Hypothalamus (tissue), 51 donors: ENCODE measurements at regions not wholly inside any gene's neighbourhood (a gene's known extent, or its start where the extent isn't known, plus 50 kb on each side); places are given as distances from the start of the nearest gene placed in this dataset.

Source experiments
- DNase-seq, 51 donors: peaks; one replicate each; lab custom pipeline; 2025; lab: John Stamatoyannopoulos, UW

DNA sequence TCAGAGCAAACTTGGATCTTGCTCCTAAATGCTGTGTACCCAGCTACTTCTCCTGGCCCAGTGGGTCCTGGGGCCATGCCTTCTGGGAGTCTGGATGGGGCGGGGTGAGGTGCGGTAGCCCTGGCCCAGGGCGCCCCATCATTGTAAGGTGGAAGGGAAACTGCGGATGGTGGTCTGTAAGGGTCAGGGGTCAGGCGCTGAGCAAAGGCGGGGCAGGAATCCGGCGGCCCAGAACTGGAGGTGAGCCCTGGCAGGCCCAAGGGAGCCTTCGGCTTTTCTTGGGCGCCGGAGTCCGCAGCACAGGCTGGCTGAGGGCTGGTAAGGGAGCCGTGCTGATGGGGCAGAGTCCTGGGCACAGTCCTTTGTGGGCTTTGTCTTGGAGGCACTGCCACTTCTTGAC, 66.5 kb upstream of the CTBP2 start:
- DNase-seq, result no peak

- no peak for DNase-seq
These were observed 65.6 kb upstream of the CTBP2 start for GRCh38 chr10:125226005-125226404.

GRCh38 chr10:125225051-125225450, 64.7 kb upstream of the CTBP2 start:
- DNase-seq, result no peak

DNA sequence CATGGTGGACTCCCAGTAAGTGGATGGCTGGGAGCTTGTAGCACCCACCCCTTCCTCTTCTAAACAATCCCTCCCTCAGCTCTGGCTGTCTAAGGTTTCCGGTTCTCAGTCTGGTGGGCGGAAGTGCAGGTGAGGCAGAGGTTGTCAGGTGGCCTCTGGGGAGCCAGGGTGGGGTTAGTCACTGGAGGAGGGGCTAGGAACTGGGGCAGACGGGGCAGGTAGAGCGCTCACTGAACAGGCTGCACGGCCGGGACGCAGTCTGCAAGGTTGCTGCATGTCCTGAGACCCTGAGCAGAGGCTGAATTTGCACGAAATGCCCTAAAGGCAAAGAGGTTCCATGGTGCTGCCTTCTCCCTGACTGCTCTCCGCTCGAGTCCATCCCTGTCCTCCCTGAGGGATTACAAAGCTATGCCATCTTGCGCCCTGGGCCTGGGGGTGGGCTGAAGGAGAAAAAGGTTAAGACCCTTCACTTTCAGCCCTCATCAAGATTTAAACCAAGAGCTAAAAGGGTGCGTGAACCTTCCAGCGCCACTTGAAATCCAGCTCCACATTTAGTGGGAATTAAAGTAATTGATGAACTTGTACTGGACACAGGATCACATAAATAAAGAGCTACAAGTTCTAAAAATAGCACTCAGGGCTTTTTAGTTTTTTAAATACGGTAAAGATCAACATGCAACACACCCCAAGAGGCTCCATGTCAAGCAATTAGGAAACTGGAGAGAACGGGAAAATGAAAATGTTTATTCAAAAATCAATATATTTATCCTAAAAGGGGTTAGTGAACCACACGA, 62.3 kb upstream of the CTBP2 start:
- DNase-seq, result no peak

- DNase-seq, result no peak
These were observed 61.4 kb upstream of the CTBP2 start for GRCh38 chr10:125221716-125222115.

DNA sequence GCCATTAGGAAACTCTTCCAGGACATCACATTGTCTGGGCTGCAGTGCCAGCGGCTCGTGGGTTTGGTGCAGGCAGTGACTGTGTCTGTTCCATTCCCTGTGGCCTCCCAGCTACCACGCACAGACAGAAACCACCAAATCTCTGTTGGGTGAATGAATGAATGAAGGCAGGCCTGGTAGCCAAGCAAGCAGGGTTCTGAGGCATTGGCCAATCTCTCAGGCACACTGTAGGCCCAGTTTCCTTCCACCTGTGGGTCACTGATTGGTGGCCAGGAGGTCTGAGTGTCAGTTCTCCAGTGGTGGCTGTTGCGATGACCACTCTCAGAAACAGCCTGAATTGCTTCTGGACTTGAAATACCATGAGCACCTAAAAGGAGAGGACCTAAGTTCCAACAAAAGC, 59.4 kb upstream of the CTBP2 start:
- no peak for DNase-seq

DNA sequence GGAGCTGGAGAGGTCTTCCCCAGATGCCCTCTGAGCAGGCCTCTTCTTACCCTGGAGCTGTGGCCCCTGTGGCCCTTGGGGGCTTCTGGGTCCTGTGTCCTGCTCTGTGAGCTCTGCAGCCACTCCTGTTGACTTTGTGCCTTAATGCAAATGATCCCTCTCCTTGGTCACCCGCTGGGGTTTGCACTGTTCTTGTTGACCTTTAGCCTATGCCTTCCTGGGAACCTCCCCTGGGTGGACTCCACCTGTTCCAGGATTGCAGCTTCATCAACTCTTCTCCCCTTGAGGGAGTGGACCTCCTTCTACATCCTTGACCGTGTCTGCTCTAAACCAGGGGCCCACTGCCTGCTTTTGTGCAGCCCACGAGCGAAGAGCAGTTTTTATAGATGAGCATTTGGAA, 58.6 kb upstream of the CTBP2 start:
- DNase-seq, result no peak

- DNase-seq, result no peak
These were observed 57.8 kb upstream of the CTBP2 start for GRCh38 chr10:125217990-125218675.

DNA sequence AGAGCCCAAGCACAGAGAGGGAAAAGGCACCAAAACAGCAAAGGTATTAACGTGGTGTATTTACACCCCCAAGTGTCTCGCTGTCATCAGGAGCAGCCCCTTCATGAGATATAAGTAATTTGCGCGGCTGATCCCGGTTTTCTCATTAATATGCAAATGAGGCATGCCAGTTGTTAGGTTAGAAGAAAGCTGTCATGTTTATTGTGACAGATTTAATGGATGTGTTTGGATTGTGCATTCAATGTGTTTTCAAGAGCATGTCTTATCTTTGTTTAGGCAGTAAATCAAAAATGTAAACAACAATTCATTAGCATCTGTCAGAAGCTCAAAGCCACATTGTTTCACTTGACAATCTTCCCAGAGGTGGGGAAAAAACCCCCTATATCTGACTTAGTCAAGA, 56.5 kb upstream of the CTBP2 start:
- no peak for DNase-seq

- no peak for DNase-seq
These were observed 55.9 kb upstream of the CTBP2 start for GRCh38 chr10:125216309-125216708.

DNA sequence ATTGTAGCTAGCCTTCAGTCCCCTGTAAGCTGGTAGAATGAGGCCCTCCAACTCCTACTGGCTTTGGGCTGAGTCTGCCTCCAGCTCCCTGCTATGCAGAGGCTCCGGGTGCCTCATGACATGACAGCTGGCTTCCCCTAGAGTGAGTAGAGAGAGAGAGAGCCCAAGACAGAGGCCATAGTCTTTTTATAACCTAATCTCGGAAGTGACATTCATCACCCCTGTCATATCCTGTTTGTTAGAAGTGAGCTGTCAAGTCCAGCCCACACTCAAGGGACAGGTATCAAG, 53.9 kb upstream of the CTBP2 start:
- DNase-seq, result no peak

GRCh38 chr10:125213541-125214282, 53.3 kb upstream of the CTBP2 start:
- DNase-seq, result peak in 12 of 51 donors; percentile 2 to 35 (median 11)

DNA sequence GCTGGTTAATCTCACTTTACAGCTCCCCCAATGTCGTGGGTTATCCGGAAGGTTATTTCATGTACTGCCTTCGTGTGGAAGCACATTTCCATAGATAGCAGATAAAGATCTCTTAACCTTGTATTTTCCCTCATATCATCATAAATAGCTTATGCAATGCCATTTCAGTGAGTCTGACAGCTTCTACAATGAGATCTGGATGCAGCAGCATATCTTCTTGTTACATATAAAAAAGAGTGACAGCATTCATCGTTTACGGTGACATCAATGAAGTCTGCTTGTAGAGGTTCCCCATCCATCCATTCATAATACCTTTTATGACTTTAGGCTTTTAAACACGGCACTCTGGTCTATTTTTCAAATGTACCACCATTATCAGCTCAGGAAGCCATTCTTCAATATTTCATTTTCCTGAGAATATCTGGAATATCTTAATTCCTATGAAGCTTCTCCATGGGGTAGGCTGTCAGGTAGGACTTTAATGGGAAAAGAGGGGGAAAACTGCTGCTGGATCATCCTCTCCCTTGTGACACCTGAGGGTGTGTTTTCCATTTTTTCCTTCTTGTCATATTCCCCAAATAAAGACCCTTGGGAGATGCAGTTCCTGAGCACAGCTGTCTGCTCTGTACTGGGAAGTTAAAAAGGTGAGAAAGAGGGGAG, 51.9 kb upstream of the CTBP2 start:
- DNase-seq, result no peak
